Activated naive CD4-positive, alpha-beta T cell (primary cell): ENCODE measurements at regions not wholly inside any gene's neighbourhood (a gene's known extent, or its start where the extent isn't known, plus 50 kb on each side); places are given as distances from the start of the nearest gene placed in this dataset.
"Not testable (repeated sequence)": the region's sequence is repeated elsewhere in the genome, so short reads cannot be mapped to it uniquely, and the experiment has no call there.

ENCODE experiments used
- DNase-seq, 4 experiments: peaks; one replicate each; lab custom pipeline; 2025; lab: John Stamatoyannopoulos, UW

DNA sequence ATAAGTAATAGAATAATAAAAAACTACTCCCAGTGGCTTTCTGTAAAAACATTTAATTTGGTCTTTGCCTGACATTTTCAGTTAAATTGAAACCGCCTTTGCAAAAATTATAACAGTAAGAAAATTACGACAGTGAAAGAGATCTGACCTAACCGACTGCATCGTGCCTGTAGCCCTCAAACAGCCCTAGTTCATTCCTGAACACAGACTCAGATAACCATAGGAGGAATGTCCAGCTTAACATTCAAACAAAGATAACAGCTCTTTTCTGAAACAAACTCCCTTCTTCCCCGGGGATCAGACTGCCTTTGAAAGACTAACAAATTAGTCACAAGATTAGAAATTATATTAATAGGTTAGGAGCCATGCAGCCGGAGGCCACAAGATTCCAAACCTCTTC, 252.5 kb upstream of the USP9Y start:
- DNase-seq, result not testable (repeated sequence)

DNA sequence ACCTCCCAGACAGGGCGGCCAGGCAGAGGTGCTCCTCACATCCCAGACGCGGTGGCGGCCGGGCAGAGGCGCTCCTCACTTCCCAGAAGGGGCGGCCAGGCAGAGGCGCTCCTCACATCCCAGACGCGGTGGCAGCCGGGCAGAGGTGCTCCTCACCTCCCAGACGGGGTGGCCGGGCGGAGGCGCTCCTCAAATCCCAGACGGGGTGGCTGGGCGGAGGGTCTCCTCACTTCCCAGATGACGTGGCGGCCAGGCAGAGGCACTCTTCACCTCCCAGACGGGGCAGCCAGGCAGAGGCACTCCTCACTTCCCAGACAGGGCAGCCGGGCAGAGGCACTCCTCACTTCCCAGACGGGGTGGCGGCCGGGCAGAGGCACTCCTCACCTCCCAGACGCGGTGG, 247.7 kb upstream of the USP9Y start:
- DNase-seq, result not testable (repeated sequence)

GRCh38 chrY:12459965-12460364, 241.1 kb upstream of the USP9Y start:
- DNase-seq, result no peak

DNA sequence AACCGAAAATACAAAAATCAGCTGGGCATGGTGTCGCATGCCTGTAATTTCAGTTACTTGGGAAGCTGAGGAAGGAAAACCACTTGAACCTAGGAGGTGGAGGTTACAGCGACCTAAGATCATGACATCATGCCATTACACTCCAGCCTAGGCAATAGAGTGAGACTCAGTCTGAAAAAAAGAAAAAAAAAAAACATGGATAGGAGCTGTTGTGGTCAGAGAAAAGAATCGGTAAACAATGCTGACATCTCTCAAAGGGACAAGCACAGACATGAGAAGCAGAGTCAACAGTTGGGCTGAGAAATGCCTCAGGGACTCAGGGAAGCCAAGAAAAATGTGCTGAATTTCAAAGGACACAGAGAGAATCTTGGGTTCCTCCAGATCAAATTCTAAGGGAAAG, 236.9 kb upstream of the USP9Y start:
- DNase-seq, result no peak

- no peak for DNase-seq
Measured at GRCh38 chrY:12465706-12466105, 235.3 kb upstream of the USP9Y start.

DNA sequence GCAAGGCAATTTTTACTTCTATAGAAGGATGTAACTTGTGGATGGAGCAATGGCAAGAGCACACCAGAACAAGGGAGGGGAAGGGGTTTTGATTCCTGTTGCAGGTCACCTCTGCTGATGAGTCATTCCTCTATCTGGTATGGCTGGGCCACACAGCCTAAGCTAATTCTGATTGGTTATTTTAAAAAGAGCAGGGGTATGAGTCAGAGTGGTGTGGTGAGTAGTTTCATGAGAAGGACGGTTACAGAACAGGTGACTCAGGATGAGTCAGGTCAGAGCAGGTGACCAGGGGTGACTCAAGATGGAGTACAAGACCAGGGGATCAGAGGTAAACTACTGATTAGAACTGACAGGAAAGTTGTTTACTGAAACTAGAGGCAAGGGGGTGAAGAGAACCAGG, 231.9 kb upstream of the USP9Y start:
- no peak for DNase-seq

GRCh38 chrY:12474472-12474871, 226.6 kb upstream of the USP9Y start:
- DNase-seq, result no peak

GRCh38 chrY:12479382-12479781, 221.6 kb upstream of the USP9Y start:
- peak in 2 of 4 experiments; percentile 0 to 1 for DNase-seq

- DNase-seq, result no peak
Measured at GRCh38 chrY:12483394-12483793, 217.6 kb upstream of the USP9Y start.

DNA sequence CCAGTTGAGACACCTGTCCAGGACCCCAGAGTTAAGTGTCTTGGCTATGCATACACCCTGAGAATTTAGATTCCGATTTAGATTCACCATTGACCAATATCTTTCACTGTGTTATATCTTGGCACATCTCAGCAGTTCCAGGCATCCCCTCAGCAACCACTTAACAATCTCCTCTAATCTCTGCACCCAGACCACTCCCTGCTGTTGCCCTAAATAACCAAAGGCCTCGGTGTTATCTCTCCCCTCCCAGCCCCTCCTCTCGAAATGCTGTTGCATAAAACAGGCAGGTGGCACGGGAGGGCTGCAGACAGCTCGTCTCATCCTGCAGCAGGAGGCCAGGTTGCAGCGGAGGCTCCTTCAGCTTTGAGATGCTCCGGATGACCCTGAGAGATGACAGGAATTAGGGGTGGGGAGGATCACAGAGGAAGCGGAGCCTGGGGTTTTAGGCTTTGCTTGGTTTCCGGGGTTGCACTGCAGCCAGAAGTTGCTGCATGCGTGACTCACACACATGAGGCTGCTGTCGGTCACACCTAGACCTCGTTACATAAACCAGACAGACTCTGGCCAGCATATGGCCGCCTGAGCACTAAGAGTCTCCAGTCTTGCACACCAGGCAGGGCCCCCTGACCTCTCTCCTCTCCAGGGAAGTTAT, 210.3 kb upstream of the USP9Y start:
- no peak for DNase-seq

DNA sequence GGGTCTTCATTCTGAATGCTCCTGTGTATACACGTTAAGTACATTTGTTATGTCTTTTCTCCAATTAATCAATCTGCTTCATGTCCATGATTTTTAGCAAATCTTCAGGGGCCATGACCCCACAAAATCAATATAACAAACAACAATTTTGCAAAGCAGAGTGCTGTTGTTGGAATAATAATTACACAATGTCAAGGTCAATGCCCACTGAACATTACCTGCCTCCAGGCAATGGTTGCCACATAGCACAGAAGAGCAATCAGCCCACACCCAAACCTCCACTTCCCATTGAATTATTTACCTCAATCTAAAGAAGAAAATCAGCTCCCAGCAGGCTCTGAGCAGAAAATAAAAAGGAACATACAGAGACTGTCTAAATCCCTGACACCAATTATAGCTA, 208.8 kb upstream of the USP9Y start:
- no peak for DNase-seq

GRCh38 chrY:12496007-12496406, 205.0 kb upstream of the USP9Y start:
- DNase-seq, result no peak

DNA sequence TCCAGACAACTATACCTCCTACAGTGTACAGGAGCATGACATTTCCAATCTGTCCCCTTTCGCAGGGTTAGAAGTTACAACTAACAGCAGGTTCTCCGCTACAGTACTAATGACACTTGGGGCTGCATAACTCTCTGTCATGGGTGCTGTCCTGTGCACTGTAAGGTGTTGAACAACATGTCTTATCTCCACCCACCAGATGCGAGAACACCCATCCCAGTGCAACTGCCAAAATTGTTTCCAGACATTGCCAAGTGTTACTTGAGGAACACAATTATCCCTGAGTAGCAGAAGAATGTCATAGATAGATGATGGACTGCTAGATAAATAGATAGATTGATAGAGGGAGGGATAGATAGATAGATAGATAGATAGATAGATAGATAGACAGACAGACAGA, 200.9 kb upstream of the USP9Y start:
- no peak for DNase-seq

- not testable (repeated sequence) for DNase-seq
Measured at GRCh38 chrY:12504028-12504427, 197.0 kb upstream of the USP9Y start.

DNA sequence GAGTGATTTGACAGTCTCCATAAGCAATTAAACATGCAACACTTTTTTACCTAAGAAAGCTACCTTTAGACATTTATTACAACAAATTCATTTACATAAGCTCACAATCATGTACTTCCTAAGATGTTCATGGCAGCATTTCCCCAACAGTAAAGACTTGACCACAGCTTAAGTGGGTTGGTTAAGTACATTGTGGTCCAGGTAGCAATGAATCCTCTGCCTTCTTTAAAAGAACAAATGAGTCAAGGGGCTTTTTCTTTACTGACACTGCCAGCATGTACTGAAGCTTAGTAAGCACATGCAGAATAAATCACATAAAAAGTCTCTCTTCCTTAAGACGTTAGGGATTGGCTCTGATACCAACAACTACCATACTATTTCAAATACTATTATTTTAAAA, 183.7 kb upstream of the USP9Y start:
- no peak for DNase-seq

DNA sequence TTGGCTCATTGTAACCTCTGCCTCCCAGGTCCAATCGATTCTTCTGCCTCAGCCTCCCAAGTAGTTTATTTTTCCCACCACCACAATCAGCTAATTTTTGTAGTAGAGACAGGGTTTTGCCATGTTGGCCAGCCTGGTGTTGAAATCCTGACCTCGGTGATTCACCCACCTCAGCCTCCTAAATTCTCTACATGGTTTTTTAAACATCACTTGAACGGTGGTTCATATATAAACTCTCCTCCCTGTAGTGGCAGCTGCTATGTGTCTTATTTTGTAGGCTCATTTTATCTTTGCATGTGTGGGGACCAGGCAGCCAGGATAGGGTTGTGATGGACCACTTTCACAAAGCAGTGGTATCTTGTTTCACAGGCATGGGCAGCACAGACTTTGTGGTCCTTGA, 175.8 kb upstream of the USP9Y start:
- no peak for DNase-seq

DNA sequence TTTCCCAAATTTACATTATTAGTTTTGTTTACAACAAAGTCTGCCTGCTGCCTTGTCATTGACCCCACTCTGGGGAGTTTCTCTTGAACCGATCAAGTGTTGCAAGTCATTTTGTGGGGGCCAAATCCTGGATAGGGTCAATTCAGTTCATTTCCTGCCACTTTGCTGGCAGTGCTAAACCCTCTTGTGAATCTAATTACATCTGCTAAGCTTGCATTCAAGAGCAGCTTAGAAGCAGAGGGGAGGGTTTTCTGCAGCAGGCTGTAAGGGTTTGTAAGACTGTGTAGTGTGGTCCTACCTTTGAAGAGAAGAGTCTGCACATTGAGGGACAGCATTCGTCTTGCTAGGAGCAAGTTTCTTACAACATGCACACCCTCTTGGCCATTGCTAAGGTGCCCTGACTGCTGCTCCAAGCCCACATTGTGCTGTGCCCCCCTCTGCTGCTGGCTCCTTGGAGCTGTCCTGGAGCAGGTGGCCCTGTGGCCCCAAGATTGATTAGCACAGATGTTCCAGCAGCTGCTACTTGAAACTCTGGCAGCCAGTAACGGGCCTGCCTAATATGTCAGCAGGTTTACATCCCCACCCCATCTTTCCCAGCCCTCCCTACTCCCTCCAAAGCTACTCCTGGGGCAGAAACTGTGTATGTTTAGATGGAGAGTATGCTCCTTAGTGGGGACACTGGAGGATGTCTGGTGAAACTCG, 174.5 kb upstream of the USP9Y start:
- DNase-seq, result no peak

- peak in 1 of 4 experiments; percentile 0 for DNase-seq
Measured at GRCh38 chrY:12537226-12537854, 163.7 kb upstream of the USP9Y start.

- no peak for DNase-seq
Measured at GRCh38 chrY:12546746-12547420, 154.1 kb upstream of the USP9Y start.

DNA sequence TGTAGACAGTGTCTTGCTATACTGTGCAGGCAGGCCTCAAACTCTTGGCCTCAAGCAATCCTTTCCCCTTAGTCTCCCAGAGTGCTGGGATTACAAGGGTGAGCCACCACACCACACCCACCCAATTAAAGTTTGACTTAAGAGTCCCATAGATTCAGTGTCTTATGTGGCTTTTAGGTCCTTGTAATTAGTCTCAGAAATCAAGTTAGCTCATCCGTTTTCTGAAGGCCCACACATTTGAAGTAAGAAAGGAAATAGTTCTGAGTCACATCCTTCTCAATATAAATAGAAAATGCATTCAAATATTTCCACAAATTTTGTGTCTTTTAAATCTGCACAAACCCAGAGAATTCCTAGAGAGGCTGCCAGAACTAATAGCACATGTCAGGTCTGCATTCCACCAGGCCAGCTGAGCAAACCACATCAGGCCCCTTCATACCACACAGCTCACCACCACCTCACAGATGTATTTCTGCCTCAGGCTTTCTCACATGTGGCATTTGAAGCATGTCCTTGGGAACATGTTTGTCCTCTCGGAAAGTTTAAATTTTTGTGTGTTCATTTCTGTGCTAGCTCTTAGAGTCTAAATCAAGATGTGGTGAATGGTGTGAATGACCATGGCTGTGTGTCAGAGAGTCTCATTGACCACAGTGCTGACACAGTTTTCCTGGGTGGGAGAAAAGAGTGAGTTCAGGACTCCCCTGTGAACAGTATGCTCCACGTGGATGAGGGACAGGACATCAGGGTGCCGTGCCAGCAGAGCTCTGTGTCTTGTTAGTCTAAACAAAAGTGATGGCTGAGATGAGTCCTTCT, 148.4 kb upstream of the USP9Y start:
- no peak for DNase-seq

GRCh38 chrY:12553909-12554308, 147.1 kb upstream of the USP9Y start:
- DNase-seq, result no peak

GRCh38 chrY:12555005-12555404, 146.0 kb upstream of the USP9Y start:
- DNase-seq, result no peak
